Neural crest cell (in vitro differentiated cells): ENCODE measurements at regions not wholly inside any gene's neighbourhood (a gene's known extent, or its start where the extent isn't known, plus 50 kb on each side); places are given as distances from the start of the nearest gene placed in this dataset.

ENCODE experiments used
- DNase-seq: peaks from one replicate; pipeline ENCODE4 v3.0.0; 2021; ENCODE audit warnings: low read depth, mixed read lengths, low spot score
- H3K27ac Mint-ChIP-seq: one replicate; pipeline ENCODE4 v1.8.0; 2021; ENCODE audit warnings: mild to moderate bottlenecking, mixed read lengths; ENCODE audit not compliant: unreplicated experiment
- H3K27me3 Mint-ChIP-seq: 2 replicates; pipeline ENCODE4 v1.8.0; 2021; ENCODE audit warnings: low read depth, mild to moderate bottlenecking, mixed read lengths
- H3K36me3 Mint-ChIP-seq: 2 replicates; pipeline ENCODE4 v1.8.0; 2021; ENCODE audit warnings: low read depth, mild to moderate bottlenecking, mixed read lengths
- H3K4me1 Mint-ChIP-seq: 2 replicates; pipeline ENCODE4 v1.8.0; 2021; ENCODE audit warnings: mixed read lengths
- H3K4me3 Mint-ChIP-seq: one replicate; pipeline ENCODE4 v1.8.0; 2021; ENCODE audit warnings: mild to moderate bottlenecking, mixed read lengths
- H3K9me3 Mint-ChIP-seq: 2 replicates; pipeline ENCODE4 v1.8.0; 2021; ENCODE audit warnings: mixed read lengths
- CTCF ChIP-seq: fragments of 200-600 bp; sonication (generic); conservative IDR thresholded peaks from 2 replicates; pipeline ENCODE4 v1.5.0; 2021; ENCODE audit warnings: antibody characterized with exemption, mild to moderate bottlenecking

- no peak for TF ChIP-seq CTCF
- Mint-ChIP-seq H3K4me3 (no peak overlapping the region), H3K4me1 (peaks cover 16% of the 10 kb centered on the region), H3K36me3 (no peaks in the 10 kb centered on the region), H3K27ac (no peak overlapping the region), H3K9me3 (no peaks in the 10 kb centered on the region), H3K27me3 (peaks cover 3% of the 10 kb centered on the region)
- DNase-seq: no peak
Measured at GRCh38 chr16:86384263-86384649, 126.1 kb upstream of the FOXF1 start.

DNA sequence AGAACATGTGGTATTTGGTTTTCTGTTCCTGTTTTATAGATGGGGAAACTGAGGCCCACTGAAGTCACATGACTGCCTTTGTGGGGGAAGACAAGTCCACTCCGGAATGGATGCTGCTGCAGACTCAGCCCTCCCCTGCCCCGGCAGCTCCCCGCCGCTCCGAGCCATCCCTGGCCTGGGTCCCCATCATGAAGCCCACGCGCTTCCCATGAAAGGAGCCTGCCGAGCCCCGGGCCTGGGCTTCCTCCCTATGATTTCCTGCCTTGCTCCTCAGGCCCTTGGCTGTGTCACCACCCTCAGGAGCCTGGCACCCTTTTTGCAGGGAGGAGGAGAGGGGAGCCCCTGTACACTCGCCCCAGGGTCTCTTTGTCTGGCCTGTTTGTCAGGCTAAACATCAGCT is 125.3 kb upstream of the FOXF1 start:
- Mint-ChIP-seq H3K27me3 (peaks cover 3% of the 10 kb centered on the region), H3K36me3 (no peaks in the 10 kb centered on the region), H3K9me3 (no peaks in the 10 kb centered on the region), H3K4me1 (peaks cover 16% of the 10 kb centered on the region), H3K27ac (no peak overlapping the region), H3K4me3 (no peak overlapping the region)
- TF ChIP-seq CTCF: no peak
- DNase-seq: no peak

DNA sequence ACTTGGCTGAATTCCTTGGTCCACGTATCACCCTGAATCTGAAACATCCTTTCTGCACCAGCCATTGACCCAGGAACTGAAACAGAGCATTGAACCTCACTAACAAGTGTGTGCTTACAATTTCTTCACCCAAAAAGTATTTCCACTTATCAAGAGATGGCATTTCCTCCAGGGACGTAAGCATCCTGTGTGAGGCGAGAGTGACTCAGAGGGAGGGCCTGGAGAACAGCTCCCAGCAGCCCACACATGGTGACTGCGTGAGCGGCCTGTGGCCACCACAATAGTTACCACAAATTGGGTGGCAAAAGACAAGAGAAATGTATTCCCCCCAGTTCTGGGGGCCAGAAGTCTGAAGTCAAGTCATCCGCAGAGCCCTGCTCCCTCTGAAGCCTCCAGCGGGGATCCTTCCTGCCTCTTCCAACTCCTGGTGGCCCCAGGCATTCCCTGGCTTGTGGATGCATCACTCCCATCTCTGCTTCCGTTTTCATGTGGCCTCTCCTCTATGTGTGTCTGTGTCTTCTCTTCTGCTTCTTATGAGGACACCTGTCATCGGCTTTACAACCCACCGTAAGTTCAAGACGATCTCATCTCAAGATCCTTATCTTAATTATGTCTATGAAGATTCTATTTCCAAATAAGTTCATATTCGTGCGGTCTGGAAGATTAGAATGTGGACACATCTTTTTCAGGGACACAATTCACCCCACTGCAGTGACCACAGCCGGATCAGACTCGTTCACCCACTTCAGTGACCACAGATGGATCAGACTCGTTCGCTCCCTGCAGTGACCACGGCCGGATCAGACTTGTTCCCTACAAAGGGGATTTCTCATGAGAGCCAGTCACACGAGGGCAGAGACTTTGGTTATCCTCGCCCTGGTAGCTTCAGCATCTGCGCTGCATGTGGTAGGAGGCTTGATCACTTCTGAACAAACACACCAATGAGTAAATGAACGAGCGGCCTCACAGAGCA is 122.6 kb upstream of the FOXF1 start:
- no peaks in the 10 kb centered on the region for H3K36me3 Mint-ChIP-seq
- H3K9me3 Mint-ChIP-seq: no peaks in the 10 kb centered on the region
- no peak overlapping the region for H3K27ac Mint-ChIP-seq
- DNase-seq: no peak
- no peak for TF ChIP-seq CTCF
- peaks cover 16% of the 10 kb centered on the region for H3K4me1 Mint-ChIP-seq
- peaks cover 3% of the 10 kb centered on the region for H3K27me3 Mint-ChIP-seq
- no peak overlapping the region for H3K4me3 Mint-ChIP-seq

DNA sequence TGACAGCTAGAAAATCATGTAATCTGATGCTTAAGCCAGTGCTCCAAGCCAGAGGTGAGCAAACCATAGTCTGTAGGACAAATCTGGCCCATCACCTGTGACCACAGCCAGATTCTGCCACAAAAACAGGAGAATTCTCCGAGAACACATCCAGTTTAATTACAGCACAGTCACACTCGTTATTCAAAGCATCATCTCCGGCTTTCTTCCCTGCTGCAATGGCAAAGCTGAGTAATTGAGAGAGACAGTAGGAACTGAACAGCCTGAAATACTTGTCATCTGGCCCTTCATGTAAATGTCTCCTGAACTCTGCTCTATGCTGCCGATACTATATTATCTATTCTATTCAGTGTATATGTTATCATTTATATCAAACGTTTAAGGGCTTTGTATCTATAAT is 121.4 kb upstream of the FOXF1 start:
- no peaks in the 10 kb centered on the region for H3K36me3 Mint-ChIP-seq
- H3K4me1 Mint-ChIP-seq: peaks cover 7% of the 10 kb centered on the region
- H3K4me3 Mint-ChIP-seq: no peak overlapping the region
- DNase-seq: no peak
- H3K9me3 Mint-ChIP-seq: no peaks in the 10 kb centered on the region
- H3K27ac Mint-ChIP-seq: no peak overlapping the region
- TF ChIP-seq CTCF: no peak
- peaks cover 3% of the 10 kb centered on the region for H3K27me3 Mint-ChIP-seq

DNA sequence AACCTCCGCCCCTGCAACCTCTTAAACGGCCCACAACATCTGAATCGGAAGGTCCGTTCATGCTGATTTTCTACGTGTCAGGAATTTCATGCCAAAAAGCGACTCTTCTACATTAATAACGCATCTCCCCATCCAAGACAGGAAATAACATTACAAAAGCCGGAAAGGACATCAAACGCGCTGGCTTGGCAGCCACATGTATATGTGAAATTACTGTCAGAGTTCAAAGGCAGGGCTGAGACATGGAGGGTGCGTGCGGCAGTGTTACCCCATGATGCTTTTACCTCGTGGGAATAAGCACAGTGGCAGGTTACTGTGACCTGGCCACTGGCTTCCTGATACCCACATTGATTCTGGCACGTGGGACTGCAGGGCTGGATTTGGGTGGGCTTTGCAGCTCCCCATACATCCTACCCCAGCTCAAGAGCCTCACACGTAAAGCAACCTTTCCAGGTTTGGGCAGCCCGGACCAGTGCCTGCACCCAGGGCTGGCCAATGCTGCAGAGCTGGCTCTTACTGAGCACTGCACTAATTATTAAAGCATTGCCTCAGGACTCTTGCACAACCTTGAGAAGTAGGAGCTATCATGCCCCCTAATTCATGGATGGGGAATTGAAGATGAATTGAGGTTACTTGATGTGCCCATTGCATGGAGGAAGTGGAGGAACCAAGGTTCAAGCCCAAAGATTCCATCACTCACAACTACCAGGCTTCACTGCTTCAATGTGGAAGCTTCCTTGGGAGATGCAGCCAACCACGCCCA is 120.6 kb upstream of the FOXF1 start:
- no peak for DNase-seq
- Mint-ChIP-seq H3K36me3 (no peaks in the 10 kb centered on the region), H3K4me3 (no peak overlapping the region), H3K27me3 (peaks cover 3% of the 10 kb centered on the region), H3K4me1 (no peaks in the 10 kb centered on the region), H3K9me3 (no peaks in the 10 kb centered on the region), H3K27ac (no peak overlapping the region)
- no peak for TF ChIP-seq CTCF
